NCI-H82 treated with DMSO at 0.1 percent for 48 hours (cell line): ENCODE measurements at regions not wholly inside any gene's neighbourhood (a gene's known extent, or its start where the extent isn't known, plus 50 kb on each side); places are given as distances from the start of the nearest gene placed in this dataset.
"Not testable (repeated sequence)": the region's sequence is repeated elsewhere in the genome, so short reads cannot be mapped to it uniquely, and the experiment has no call there.

Experiments used
- DNase-seq: peaks from one replicate; lab custom pipeline; 2025; ENCODE audit not compliant: unreplicated experiment; lab: John Stamatoyannopoulos, UW

DNA sequence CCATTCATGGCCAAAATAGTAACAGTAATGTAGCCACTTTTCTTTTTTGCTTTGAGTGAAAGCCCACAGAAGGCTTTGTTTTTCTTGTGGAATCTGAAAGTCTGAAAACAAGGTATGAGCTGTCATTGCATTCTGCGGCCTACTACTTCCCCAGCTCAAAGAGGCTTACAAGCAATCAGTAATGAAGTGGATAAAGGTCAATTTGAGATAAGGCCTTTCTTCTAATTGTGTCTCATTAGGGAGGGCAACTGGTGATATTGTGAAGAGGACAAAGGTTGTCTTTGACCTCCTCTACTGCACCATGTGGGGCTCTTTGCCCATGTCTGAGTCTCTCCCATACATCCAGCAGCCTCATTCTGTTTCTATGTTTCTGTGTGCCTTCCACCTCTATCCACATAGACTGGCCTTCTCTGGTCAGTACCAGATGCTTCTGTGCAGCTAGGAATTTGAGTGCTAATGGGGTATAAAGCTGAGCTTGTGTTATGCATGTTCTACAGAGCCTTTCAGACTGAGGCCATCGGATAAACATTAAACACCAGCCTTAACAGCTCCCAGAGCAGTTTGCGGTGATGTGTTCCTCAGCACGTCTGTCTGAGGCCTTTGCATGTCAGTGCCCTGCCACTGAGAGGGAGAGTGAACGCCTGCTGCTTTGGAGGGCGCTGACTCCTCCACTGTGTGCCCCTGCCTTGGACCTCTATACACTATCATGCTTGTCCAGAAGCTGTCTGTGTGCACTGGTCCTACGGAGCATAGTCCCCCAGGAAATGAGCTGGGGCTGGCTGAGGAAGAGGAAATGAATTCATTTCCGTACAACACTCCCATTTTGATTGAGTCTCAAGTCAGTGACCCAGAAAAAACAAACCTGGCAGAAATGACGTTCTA is 80.2 kb downstream of the SH2D1A start:
- no peak for DNase-seq

DNA sequence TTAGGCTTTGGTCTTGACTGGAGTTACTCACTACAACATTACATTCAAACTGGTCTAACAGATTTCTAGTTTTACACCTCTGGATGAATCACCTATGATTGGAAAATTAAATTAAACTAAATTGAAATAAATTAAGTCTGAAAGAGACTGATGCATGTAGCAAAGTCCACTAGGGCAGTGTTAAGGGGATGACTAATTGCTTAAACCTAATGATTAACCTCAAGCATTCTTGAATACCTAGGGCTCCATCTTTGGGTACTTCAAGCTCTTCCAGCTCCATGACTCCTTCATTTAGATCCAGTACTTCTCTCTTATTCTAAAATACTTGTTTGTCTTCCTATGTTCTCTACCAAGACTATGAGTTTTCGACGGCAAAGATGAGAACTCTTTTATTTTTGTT is 86.8 kb downstream of the SH2D1A start:
- no peak for DNase-seq

DNA sequence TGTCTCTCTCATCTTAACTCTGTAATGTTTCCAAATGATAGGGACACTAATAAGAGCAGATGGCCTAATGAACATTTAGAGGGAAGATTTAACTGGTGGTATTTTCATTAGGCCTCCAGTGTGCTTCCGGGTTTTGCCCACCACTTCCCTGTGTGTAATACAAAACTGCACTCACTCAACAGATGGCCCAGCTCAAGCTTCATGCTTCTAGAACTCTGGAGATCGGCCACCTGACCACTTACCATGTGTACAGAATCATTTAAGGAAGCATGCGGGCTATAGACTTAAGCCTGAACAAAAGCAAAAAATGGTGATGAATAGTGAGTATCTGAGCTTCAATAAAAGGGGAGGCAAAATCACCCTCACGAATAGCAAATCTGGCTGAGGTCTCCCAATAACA is 89.3 kb downstream of the SH2D1A start:
- DNase-seq, result no peak

DNA sequence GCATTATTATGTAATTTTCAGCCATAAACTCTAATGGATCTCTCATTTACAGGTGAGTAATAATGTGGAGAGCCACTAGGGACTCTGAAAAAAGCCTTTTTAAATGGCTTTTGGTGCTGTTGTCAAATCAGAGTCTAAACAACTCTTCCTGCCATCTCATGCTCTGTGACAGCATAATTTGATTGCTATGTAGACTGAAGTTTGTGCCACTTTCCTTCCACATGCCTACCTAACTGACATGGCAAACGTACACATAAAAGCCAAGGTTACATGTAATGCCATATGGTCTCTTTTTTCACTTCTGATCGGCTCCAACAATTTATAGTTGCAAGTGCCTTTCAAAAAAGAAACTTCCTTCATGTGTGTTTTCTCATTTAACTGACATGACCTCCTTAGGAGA is 94.3 kb downstream of the SH2D1A start:
- no peak for DNase-seq

DNA sequence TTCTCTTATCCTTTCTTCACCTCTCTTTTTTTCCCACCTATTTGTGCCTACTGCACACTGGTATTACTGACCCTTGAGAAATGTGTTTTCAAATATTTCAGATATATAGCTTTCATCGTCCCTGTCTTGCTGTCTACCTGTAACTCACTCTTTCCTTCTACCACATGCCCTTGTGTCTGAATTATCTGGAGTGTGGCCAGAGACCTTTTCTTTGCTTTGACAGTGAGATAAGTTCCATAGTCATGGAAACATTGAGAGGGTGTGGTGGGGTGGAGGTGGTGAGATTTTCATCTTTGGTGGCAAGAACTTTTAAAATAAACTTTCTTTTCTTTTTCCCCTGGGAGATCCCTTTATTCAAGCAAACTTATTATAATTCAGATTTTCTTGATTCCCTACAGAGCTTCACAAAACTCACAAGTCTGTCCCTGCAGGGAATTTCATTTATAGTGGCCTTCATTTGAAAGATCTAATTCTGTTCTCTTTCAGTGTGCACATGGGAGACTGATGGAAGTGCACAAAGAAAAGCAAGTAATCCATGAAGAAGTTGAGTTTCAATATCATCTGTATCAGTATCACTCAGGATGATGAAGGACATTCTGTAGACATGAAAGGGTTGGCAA is 95.7 kb downstream of the SH2D1A start:
- no peak for DNase-seq

DNA sequence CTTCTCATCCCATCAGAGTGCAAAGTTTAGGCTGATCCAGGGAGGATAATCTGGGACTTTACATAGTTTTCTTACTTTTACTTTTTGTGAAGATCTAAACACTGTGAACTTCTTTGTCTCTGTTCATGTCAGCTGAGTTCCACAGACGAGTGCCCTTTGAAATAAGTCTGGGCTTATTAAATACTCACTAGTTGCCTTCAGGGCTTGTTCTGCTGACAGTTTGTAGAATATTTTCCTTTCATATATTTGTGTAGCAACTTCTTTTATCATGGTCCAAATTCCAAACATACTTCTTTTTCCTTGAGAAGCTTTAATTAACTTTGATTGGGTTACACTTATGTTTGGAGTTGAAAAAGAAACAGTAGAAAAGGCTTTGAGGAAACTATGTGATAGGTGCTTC is 109.6 kb downstream of the SH2D1A start:
- no peak for DNase-seq

DNA sequence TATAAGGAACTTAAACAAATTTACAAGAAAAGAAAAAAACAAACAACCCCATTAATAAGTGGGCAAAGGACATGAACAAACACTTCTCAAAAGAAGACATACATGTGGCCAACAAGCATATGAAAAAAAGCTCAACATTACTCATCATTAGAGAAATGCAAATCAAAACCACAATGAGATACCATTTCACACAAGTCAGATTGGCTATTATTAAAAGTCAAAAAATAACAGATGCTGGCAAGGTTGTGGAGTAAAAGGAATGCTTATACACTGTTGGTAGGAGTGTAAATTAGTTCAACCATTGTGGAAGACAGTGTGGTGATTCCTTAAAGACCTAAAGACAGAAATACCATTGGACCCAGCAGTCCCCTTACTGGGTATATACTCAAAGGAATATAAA is 113.5 kb downstream of the SH2D1A start:
- not testable (repeated sequence) for DNase-seq

DNA sequence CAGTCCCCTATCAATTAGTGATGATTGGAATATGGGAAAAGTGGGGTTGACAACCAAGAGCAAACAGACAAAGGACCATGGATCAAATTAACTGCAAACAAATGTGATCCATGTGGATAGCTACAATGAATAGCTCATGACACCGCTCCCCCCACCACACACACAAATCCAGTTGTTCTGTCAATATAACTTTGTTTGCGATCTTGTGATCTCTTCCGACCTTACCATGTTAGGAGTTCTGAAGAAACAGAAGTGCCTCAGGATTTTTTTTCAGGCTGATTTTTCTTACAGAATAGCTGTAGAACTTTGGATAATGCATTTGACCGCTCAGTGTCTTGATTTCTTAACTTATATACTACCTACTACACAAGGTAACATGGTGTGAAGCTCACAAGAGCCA is 116.6 kb downstream of the SH2D1A start:
- no peak for DNase-seq

DNA sequence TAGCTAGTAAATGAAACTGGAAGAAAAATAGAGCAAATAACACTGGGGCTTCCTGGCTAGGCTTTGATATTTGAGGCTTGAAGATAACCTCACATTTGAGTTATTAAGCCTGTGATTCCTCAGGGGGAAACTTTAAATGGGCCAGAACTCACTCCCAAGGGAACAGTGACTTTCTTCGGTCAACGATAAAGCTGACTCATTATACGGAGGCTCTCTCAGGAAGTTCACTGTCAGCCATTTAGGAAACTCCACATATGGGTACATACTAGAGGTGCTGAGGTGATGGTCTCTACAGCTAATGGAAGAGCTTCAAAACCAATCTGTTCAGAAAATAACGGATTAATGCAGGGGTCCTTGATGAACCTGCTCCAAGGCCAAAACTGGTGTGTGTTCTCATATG is 120.8 kb downstream of the SH2D1A start:
- DNase-seq, result no peak

DNA sequence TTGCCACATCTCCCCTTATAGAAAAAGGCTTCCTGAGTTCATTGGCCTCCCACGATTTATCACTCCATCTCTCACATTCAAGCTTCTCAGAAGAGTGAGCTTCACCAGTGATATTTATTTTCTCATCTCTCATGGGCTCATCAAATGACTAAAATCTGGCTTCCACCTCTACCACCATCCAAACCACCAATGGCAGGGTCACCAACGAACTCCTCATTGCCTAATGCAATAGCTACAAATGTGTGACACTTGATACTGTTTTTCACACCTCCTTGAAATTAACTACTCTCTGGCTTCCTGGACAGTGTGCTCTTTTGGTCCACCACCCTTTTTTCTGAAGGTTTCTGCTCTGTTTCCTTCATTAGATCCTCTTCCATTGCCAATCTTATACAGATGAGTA is 129.0 kb downstream of the SH2D1A start:
- DNase-seq, result no peak

DNA sequence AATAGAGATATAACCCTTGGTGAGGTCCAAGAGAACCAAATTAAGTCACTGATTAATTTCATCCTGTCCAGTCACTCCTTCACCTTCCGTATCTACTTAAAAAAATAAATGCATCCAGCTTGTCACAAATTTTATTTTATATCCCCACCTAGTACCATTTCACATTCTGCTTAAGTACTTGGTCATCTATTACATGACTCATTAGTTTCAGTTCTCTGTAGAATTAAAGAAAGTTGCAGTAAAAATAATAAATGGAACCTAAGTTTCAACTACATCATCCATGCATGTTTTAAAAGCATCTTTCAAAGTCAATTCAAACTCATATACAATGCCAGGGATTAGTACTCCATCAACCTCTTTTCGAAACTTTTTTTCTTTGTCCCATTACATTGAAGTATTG is 130.2 kb downstream of the SH2D1A start:
- DNase-seq, result no peak

DNA sequence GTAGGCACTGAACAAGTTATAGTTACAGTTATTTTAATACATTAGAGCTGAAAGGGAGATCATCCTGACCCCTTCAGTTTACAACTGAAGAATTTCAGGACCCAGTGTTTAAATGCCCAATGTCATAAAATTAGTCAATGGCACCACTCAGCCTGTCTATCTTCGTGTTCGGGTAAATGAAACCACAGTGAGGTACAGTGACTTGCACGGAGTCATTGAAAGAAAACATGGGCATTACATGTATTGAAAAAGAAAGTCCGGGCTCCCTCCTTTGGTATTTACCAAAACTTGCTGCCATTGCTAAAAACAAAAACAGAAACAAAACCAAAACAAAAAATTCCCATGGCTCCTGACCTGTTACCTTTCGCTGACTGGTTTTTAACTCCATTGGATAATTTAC is 131.7 kb downstream of the SH2D1A start:
- no peak for DNase-seq

DNA sequence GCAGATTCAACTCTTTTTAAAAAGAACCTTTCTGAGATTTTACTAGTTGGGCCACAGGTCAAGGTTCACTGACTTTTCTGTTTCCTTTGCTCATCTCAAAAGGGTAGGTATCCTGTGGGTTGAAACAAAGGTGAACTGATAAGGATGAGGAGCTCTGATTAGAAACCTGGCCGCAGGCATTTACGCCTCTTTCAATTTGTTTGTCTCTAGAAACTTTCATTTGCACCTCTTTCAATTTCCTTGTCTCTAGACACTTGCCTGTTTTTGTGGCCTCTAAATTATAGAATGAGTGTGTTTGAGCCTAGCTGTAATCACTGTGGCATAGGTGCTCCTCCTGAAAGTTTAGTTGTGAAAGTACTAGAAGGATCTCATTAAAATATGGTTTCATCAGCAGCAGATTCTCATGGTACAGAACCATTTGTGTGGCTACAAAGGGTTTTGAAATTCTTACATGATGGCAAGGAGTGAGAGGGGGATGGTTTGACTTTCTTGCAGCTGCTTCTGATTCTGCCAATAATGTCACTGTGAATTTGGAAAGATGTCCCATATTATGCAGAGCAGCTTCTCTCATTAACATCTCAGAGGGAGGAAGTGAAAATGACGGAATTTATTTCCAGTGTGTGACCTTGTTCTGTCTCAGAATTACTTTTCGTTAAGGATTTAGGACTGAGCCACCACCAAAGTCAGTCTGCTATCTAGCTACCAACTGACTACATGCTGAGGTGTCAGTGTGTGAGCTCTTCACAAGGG is 142.2 kb downstream of the SH2D1A start:
- DNase-seq, result no peak

DNA sequence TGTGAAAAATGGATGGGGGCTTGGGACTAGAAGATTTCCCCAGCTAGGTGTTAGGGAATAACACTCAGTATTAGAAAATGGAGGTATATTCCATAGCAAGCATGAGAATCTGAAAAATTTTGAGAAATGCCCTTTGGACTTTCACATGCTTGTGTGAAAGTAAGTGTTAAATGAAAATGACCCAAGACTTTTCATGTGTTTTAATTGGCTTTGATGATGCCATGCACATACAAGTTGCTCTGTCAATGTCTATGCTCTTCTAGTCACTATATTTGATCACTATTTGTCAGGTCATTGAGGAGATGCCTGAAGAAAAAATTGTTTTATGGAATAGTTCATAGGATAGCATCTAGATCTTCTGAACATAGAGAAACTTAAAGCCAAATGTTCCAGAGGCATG is 147.6 kb downstream of the SH2D1A start:
- no peak for DNase-seq

DNA sequence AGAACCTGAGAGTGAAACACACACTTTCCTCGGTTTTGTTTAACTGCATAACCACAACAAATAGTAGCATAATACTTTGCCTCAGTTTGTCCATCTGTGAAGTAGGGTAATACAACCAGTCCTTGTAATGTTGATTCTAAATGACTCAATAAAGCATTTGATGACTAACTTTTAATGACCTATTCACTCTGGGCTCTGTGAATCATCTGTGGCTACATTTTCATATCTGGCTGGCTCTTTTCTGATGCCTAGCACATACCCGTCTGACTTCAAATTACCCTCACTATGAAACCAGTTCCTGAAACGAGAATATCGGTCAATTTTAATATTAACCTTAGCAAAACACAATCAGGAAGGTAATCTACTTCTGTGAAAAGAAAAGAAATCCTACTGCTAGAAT is 151.0 kb downstream of the SH2D1A start:
- DNase-seq, result no peak

DNA sequence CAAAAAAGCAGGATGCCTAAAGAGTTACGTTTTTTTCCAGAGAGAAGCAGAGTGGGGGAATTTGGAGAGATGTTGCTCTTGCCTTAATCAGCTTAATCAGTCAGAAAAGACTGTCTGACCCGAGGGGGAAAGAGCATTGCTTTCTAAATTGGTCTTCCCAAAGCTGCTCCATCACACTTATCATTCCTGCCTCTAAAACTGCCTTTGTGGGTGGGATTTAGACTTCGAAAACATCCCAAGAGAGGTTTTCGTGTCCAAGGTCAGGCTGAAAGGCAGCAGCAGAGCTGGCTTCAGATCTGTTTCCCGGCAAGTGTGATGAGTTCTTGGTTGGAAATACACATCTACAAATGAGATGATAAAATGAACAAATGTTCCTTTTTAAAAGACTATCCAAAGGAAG is 155.2 kb downstream of the SH2D1A start:
- DNase-seq, result no peak

DNA sequence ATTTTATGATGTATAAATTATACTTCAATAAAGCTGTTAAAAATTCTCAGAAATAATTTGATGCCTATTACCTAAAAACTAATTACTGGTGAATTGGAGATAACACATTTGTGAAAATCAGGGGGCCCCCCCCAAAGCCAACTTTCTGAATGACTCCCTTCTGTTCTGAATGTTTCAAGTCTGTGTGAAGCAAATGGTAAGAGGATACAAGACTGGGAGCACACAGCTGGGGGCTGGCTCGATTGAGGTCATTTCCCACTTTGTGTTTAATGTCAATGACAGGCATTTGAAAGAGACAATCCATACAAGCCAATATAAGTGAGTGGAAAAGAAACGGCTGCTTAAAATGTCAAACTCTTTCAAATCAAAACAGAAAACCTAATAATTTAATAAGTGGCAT is 155.8 kb downstream of the SH2D1A start:
- DNase-seq, result no peak

DNA sequence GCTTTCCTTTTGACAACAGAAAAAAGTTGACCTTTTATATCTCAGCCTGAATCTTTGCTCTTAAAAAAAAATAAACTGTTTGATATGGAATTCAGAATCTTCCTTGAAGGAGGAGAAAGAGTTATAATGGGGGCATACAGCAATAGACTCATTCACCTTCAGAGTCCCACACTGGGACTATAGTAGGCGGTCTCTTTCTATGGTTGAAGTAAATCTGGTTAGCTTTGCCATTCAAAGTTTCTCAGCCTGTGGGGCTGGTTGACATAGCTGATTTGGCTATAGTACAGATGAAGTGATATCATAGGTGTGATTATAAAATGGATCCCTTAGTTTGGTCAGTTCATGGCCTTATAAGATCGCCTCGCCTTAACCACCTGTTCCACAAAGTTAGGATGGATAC is 156.2 kb downstream of the SH2D1A start:
- DNase-seq, result no peak

DNA sequence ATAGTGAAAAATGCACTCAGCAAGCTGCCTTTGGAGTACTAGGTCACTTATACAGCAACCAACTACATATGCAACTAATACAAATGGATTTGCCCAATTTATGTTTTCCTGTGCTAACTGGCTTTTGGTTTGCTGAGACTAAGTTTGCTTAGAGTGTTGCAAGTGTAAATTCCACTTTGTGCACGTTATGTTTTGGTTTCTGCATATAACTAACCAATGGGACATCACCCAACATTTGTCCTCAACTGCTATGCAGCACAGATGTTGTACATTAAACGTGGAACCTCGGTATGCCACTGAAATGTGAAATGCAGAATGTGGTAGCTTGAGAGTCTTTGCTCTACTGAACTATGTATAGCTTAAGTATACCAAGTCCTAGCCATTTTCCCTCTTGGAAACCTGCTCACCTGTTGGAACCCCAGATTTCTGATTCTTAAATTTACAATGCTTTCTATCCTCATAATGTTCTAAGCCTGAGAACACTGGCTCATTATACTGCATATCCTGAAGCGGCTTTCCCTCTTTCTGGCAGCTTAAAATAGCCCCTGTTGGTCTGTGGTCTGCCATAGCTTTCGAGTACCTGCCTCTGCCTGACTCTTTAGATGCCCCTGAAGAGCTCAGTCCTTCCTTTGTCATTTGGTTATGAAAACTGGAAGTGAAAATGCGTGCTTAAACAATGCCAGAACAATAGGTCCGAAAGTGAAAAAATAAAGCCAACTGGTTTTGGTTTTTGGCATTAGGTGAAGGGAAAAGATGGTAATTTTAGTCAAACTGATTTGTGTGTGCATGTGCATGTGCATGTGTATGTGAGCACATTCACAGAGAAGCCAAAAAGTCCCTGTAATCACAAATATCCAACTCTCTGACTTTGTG is 158.0 kb downstream of the SH2D1A start:
- DNase-seq, result no peak

DNA sequence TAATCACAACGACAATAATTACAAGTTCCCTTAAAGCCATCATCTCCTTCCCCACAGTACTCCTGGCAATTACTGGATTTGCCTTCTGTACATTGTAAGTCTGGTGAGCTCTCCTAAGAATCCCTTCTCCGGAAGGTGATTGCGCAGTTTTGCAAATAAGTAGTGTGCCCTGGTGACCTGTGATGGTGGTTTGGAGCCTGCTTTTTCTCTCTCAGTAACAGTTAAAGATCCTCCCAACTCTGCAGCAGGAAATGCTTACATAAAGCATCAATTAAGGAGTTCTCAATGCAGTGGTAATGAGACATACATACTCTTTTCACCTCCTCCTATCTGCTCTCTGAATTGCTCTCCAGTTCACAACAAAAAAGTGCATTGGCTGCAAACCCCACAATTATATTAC is 159.7 kb downstream of the SH2D1A start:
- no peak for DNase-seq

DNA sequence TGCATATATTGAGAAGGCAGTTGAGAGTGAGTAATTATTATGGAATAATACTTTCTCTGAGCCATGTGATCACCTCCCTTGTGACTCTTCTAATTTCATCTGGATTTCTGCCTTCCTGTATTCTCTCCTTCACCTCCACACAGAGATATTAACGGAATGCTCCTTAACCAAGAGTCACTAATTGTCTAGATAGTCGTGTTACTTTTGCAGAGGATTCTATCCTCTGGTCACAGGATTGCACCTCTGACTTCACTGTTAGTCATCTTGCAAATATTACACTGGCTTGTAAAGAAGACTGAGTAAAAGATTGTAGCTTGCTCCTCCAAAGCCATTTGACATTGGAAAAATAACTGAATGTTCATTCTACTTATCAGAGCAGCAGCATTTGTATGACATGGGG is 160.9 kb downstream of the SH2D1A start:
- no peak for DNase-seq
